Mucosa of rectum (tissue), 2 donors: ENCODE measurements at regions not wholly inside any gene's neighbourhood (a gene's known extent, or its start where the extent isn't known, plus 50 kb on each side); places are given as distances from the start of the nearest gene placed in this dataset.
"Not testable (repeated sequence)": the region's sequence is repeated elsewhere in the genome, so short reads cannot be mapped to it uniquely, and the experiment has no call there.

Experiments used
- H3K27ac ChIP-seq, 2 donors: one replicate each; pipeline ENCODE4 v1.7.0; 2013; ENCODE audit warnings: inconsistent platforms in 2 of 2, low read depth in 2 of 2, low read length in 2 of 2
- H3K27me3 ChIP-seq, 2 donors: one replicate each; pipeline ENCODE4 v1.7.0; 2013; ENCODE audit warnings: low read length in 2 of 2; ENCODE audit not compliant: control insufficient read depth in 2 of 2, insufficient read depth in 2 of 2
- H3K36me3 ChIP-seq, 2 donors: one replicate each; pipeline ENCODE4 v1.7.0; 2013; ENCODE audit warnings: low read length in 2 of 2; ENCODE audit not compliant: control insufficient read depth in 2 of 2, insufficient read depth in 2 of 2
- H3K4me1 ChIP-seq, 2 donors: one replicate each; pipeline ENCODE4 v1.7.0; 2013; ENCODE audit warnings: low read length in 2 of 2, mild to moderate bottlenecking in 1 of 2; ENCODE audit not compliant: control insufficient read depth in 2 of 2, insufficient read depth in 2 of 2
- H3K4me3 ChIP-seq, 2 donors: one replicate each; pipeline ENCODE4 v1.7.0; 2013; ENCODE audit warnings: low read length in 2 of 2
- H3K9ac ChIP-seq, 2 donors: one replicate each; pipeline ENCODE4 v1.7.0; 2013; ENCODE audit warnings: low read length in 2 of 2, low read depth in 1 of 2, mild to moderate bottlenecking in 1 of 2
- H3K9me3 ChIP-seq, 2 donors: one replicate each; pipeline ENCODE4 v1.7.0; 2013; ENCODE audit warnings: low read length in 2 of 2; ENCODE audit not compliant: control insufficient read depth in 2 of 2
- donor health status: healthy.
- donor health status: Normal muscosa, but diverticular disease.

DNA sequence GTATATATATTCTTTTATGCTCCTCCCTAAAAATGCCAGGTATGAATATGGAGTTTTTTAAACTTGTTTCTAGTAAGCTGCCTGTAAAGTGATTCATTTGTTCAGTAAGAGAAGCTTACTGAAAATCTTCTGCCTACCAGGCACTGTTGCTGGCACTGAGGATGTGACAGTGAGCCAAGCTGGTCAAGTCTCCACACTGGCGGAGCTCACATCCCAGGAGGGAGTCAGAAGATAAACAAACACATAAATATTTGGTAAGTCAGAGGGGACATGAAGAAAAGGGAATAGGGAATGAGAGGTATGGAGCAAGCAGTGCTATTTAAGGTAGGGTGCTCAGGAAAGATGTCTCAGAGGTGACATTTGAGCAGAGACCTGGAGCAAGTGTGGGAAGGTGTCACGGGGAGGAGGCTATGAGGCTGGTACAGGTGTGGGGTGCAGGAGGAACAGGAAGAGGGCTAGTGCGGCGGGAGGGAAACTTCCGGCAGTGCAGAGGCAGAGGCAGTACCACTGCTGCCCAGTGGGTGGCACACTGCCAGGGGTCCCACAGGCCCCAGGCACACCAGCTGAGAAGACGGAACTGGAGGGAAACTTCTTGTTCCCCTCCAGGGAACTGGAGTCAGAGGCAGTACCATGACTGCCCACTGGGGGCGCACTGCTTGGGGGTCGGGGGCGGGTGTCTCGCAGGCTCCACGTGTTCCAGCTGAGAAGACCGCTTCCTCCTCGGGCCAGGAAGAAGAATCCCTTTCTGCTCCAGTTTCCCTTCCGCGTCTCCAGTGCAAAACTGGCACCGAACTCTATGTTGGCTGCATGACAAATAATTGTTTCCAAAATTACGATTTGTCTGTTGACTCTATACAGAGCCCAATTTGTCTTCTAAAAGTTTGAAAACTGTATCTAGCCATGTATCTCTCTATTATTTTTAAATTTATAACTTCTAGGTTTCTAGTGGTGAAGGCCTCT lies 161.0 kb downstream of the TEX36 start:
- Histone ChIP-seq H3K9me3 (no peaks in the 10 kb centered on the region), H3K9ac (no peak overlapping the region), H3K4me3 (no peak overlapping the region), H3K27me3 (no peaks in the 10 kb centered on the region), H3K36me3 (no peaks in the 10 kb centered on the region), H3K4me1 (no peaks in the 10 kb centered on the region), H3K27ac (no peak overlapping the region)

DNA sequence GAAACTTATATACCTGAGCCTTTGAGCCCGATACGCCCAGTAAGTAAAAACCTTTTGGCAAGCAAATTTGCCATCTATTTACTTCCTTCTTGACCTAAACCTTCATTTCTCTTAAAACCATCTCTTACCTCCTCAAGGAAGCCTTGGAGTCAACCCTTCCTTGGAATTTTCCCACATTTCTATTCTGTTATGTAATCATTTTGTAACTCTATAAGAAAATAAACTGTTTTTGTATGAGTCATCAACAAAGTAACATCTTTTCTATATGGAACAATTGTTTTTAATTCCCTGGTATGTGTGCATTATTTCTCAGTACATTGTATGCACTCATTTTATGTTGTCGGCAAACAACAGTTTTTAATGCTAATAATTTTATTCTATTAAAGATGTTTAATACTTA lies 162.0 kb downstream of the TEX36 start:
- no peaks in the 10 kb centered on the region for H3K36me3 ChIP-seq
- H3K27ac ChIP-seq = no peak overlapping the region
- H3K4me1 ChIP-seq = no peaks in the 10 kb centered on the region
- no peak overlapping the region for H3K9ac ChIP-seq
- no peaks in the 10 kb centered on the region for H3K27me3 ChIP-seq
- H3K9me3 ChIP-seq = no peaks in the 10 kb centered on the region
- no peak overlapping the region for H3K4me3 ChIP-seq

DNA sequence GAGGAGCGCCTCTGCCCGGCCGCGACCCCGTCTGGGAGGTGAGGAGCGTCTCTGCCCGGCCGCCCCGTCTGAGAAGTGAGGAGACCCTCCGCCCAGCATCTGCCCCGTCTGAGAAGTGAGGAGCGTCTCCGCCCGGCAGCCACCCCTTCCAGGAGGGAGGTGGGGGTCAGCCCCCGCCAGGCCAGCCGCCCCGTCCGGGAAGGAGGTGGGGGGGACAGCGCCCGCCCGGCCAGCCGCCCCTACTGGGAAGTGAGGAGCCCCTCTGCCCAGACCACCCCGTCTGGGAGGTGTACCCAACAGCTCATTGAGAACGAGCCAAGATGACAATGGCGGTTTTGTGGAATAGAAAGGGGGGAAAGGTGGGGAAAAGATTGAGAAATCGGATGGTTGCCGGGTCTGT lies 164.6 kb downstream of the TEX36 start:
- not testable (repeated sequence) for H3K9me3 ChIP-seq, H3K27me3 ChIP-seq, H3K4me1 ChIP-seq, H3K36me3 ChIP-seq, H3K4me3 ChIP-seq, H3K27ac ChIP-seq, H3K9ac ChIP-seq

DNA sequence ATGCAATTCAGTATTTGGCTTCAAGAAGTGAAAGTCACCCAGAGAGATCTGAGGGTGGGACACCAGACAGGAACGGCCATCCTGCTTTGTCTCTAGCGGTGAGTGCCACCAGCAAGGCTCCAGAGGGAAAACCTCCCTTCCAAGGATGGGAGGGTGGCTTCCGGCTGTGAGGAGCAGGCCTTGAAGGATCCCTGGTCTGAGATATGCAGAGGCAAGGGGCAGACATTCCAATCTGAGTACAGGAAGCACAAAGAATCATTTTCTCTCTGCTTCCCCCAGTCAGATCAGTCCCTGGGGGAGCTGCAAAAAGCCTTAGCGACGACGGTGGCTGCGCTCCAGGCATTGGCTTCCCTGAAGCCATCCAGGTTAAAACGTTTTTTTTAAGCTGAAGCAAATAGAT lies 167.4 kb downstream of the TEX36 start:
- H3K9me3 ChIP-seq = no peaks in the 10 kb centered on the region
- no peaks in the 10 kb centered on the region for H3K36me3 ChIP-seq
- no peak overlapping the region for H3K9ac ChIP-seq
- H3K4me3 ChIP-seq = no peak overlapping the region
- no peak overlapping the region for H3K27ac ChIP-seq
- H3K27me3 ChIP-seq = no peaks in the 10 kb centered on the region
- H3K4me1 ChIP-seq = no peaks in the 10 kb centered on the region

DNA sequence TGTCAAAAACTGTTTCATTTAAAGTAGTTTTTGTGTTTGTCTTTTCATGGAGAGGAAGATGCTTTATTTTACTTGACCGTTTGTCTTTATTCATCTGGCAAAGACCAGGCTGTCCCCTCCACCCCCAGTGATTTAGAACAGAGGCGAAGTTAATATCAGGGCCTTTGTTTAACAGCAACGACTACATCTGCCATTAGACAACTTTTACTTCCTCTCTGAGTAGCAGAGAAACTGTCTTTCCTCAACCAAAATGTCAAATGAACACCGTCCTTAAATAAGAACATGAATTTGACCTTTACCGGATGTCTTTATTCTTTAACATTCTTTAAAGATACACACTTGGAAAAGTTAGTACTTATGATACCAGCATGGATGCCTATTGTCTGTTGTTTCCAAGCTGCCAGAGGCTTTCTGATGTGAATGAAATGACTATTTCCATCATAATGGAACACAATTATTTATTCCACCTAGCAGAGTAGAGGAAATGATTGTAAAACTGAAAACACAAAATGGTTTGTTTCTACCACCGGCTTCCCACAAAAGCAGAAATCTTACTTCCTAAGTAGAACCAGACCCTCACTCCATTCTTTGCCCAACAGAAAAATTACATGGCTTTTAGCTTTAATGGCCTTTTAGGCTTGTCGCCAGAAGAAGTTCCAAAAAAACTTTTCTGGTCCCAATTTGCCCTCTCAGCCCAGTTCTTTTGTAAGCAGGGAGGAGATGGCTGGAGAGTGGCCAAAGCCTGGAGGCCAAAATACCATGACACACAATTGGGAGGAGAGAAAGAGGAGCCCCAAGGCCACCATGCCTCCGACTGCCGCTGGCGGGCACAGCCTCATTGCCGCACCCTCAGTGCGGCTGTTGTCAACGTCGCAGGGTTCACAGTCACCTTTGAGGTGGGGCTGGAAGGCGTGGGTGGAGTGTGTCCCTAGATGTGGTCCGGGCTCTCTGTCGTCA lies 168.5 kb downstream of the TEX36 start:
- Histone ChIP-seq H3K27me3 (no peaks in the 10 kb centered on the region), H3K9me3 (no peaks in the 10 kb centered on the region)

DNA sequence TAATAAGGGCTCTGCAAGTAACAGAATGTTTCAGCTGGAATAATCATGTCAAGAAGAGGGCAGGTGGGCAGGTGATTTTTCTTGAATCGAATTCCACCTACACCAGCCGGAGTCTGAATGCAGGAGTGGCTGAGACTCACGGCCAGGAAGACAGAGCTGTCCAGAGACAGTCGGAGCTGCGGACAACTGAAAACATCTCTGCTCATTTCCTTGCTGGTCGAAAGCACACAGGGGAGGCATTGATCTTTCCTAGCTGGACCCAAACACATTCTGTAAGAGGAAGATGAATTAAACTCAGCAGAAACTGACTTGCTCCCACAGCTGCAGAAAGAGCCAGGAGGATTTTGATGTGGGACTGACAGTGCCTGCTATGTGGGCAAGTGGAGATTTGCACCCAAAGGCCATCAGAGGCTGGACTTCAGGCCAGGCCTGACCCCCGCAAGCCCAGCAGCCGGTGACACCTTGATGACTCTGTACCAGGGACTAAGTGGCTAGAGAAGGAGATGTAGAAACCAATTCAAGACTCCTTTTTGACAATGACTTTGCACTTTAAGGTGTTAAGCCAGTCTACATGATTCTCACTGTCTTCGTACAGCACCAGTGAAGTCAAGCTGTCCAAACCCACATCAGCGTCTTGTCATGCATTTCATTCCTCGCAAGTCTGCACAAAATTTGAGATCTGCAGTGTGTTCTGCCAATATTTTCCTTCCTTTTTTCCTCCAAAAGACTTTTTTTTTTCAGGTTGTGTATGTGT lies 169.4 kb downstream of the TEX36 start:
- H3K9ac ChIP-seq = no peak overlapping the region
- H3K9me3 ChIP-seq = no peaks in the 10 kb centered on the region
- no peaks in the 10 kb centered on the region for H3K36me3 ChIP-seq
- no peak overlapping the region for H3K4me3 ChIP-seq
- H3K4me1 ChIP-seq = no peaks in the 10 kb centered on the region
- H3K27ac ChIP-seq = no peak overlapping the region
- H3K27me3 ChIP-seq = no peaks in the 10 kb centered on the region

More for the DNA sequence above, 168.5 kb downstream of the TEX36 start:
- Histone ChIP-seq H3K36me3 (no peaks in the 10 kb centered on the region), H3K27ac (no peak overlapping the region), H3K9ac (no peak overlapping the region), H3K4me1 (no peaks in the 10 kb centered on the region), H3K4me3 (no peak overlapping the region)

DNA sequence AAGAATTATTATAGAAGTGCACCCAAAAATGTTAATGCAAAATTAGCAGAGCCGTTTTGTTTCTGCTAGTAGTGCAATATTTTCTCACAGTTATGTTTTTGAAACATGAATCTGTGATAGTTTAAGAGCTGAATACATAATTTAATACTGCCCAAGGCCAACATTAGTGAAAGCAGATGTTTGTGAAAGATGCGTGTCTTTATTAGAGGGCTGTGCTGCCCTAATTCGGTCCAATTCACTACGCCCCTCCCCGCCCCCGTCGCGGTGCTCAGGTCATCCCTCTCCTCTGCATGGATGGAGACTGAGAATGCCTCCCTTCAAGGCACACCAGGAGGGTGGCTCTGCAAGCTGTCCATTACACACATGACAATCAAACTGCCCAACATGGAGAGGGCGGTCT lies 172.0 kb downstream of the TEX36 start:
- no peaks in the 10 kb centered on the region for H3K9me3 ChIP-seq
- H3K9ac ChIP-seq = no peak overlapping the region
- H3K27me3 ChIP-seq = no peaks in the 10 kb centered on the region
- H3K4me3 ChIP-seq = no peak overlapping the region
- H3K27ac ChIP-seq = no peak overlapping the region
- H3K4me1 ChIP-seq = no peaks in the 10 kb centered on the region
- no peaks in the 10 kb centered on the region for H3K36me3 ChIP-seq

DNA sequence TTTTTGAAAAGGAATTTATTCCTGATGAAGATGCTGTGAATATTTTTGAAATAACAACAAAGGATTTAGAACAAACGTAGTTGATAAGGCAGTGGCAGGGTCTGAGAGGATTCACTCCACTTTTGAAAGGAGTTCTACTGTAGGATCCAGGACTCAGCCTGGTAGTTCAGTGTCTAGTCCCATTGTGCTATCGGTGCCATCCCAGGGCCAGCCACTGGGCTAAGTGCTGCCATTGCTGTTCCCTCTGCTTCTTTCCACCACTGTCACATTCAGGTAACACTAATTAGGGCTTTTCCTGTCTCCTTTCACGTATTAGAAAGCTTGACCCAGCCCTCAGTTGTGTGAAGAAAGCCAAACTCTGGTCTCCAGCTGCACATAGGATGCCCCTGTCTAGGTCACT lies 177.3 kb downstream of the TEX36 start:
- H3K36me3 ChIP-seq = no peaks in the 10 kb centered on the region
- H3K4me3 ChIP-seq = no peak overlapping the region
- H3K27ac ChIP-seq = no peak overlapping the region
- H3K27me3 ChIP-seq = no peaks in the 10 kb centered on the region
- H3K4me1 ChIP-seq = no peaks in the 10 kb centered on the region
- no peaks in the 10 kb centered on the region for H3K9me3 ChIP-seq
- no peak overlapping the region for H3K9ac ChIP-seq

DNA sequence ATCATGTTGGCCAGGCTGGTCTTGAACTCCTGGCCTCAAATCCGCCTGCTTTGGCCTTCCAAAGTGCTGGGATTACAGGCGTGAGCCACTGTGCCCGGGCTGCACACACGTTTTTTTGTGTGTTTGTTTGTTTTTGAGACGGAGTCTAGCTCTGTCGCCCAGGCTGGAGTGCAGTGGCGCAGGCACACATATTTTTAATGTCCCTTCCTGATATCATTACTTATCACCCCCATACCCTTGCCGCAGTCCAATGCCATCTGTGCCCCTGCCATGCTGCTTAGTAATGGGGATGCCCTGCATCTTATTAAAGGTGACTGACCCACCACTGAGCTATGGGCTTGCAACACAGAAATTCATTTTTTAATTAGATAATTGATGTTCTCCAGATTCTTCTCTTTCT lies 180.7 kb downstream of the TEX36 start:
- Histone ChIP-seq H3K27ac (no peak overlapping the region), H3K4me3 (no peak overlapping the region), H3K36me3 (no peaks in the 10 kb centered on the region), H3K9ac (no peak overlapping the region), H3K27me3 (no peaks in the 10 kb centered on the region), H3K9me3 (no peaks in the 10 kb centered on the region), H3K4me1 (no peaks in the 10 kb centered on the region)
